GM12874 (cell line): ENCODE measurements at regions not wholly inside any gene's neighbourhood (a gene's known extent, or its start where the extent isn't known, plus 50 kb on each side); places are given as distances from the start of the nearest gene placed in this dataset.

Experiments used
- CTCF ChIP-seq: IDR thresholded peaks from 2 replicates; pipeline ENCODE4 v1.5.1; 2011; ENCODE audit warnings: low read depth, mild to moderate bottlenecking, control low read depth, low read length, moderate library complexity; ENCODE audit not compliant: insufficient read depth

GRCh38 chr4:31141832-31142142, 421.6 kb downstream of the PCDH7 start:
- no peak for TF ChIP-seq CTCF

- no peak for TF ChIP-seq CTCF
Measured at GRCh38 chr4:31146366-31146765, 426.2 kb downstream of the PCDH7 start.

- TF ChIP-seq CTCF: no peak
Measured at GRCh38 chr4:31148990-31149389, 428.8 kb downstream of the PCDH7 start.

- TF ChIP-seq CTCF: no peak
Measured at GRCh38 chr4:31156221-31156620, 436.1 kb downstream of the PCDH7 start.

GRCh38 chr4:31160146-31160545, 440.0 kb downstream of the PCDH7 start:
- TF ChIP-seq CTCF: no peak

GRCh38 chr4:31169846-31170245, 449.7 kb downstream of the PCDH7 start:
- TF ChIP-seq CTCF: no peak

GRCh38 chr4:31171362-31171761, 451.2 kb downstream of the PCDH7 start:
- no peak for TF ChIP-seq CTCF
